GM12878 (cell line): ENCODE measurements at regions not wholly inside any gene's neighbourhood (a gene's known extent, or its start where the extent isn't known, plus 50 kb on each side); places are given as distances from the start of the nearest gene placed in this dataset.

ENCODE experiments used
- EZH2 ChIP-seq: IDR thresholded peaks from 2 replicates; pipeline ENCODE4 v1.6.1; 2012; ENCODE audit warnings: low read depth, mild to moderate bottlenecking, control low read depth, inconsistent platforms, low read length, borderline replicate concordance; ENCODE audit not compliant: control insufficient read depth
- NR2C1 ChIP-seq: fragments of 450-650 bp; IDR thresholded peaks from 2 replicates; pipeline ENCODE4 v1.6.1; 2017; ENCODE audit warnings: antibody characterized with exemption, mild to moderate bottlenecking, moderate library complexity
- SRF ChIP-seq, 2 experiments: IDR thresholded peaks; 2 replicates each; pipeline ENCODE4 v1.6.1; 2011; ENCODE audit warnings: low read depth in 2 of 2, low read length in 2 of 2, mild to moderate bottlenecking in 1 of 2, moderate library complexity in 1 of 2
- WRNIP1 ChIP-seq: IDR thresholded peaks from 2 replicates; pipeline ENCODE4 v1.6.1; 2011; ENCODE audit warnings: low read depth, low read length, improper control_type of control experiment, borderline replicate concordance
- YY1 ChIP-seq: IDR thresholded peaks from 2 replicates; pipeline ENCODE4 v1.6.1; 2011; ENCODE audit warnings: low read depth, mild to moderate bottlenecking, low read length
- ZBED1 ChIP-seq: IDR thresholded peaks from 2 replicates; pipeline ENCODE4 v1.6.1; 2016; ENCODE audit warnings: borderline replicate concordance
- TF ChIP-seq, protein P1 (sequence below): IDR thresholded peaks from 2 replicates; pipeline ENCODE4 v1.6.1; 2012; ENCODE audit warnings: mild to moderate bottlenecking, low read depth, low read length
- TF ChIP-seq, protein P2 (sequence below): IDR thresholded peaks from 2 replicates; pipeline ENCODE4 v1.6.1; 2011; ENCODE audit warnings: low read depth, low read length, improper control_type of control experiment, borderline replicate concordance

DNA sequence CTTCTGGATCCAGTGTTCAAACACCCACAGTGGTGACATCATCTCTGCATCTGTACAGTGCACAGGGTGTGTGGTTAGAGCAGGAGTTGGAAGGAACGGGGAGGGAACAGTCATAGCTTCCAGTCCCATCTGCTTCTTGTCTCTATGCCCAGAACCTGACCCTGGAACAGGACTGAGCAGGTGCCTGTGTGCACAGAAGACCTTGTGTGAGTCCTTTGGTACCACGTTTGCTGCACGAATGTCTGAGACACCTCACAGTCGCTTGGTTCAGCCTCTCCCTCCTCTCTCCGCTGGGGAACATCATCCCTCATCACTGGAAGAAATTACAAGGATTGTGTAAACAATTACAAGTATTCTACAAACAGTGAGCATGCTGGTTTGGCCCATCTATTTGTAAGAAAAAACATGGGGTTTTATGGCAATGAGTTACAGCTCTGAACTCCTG, 243.0 kb upstream of the KLF6 start:
- TF ChIP-seq EZH2 (no peak), ZBED1 (no peak), YY1 (no peak), NR2C1 (no peak), SRF (IDR thresholded peaks at IDR 0.05; ENCODE audit: low read depth in 2 of 2, low read length in 2 of 2) (no peak), WRNIP1 (no peak)
- TF ChIP-seq, protein P1, sequence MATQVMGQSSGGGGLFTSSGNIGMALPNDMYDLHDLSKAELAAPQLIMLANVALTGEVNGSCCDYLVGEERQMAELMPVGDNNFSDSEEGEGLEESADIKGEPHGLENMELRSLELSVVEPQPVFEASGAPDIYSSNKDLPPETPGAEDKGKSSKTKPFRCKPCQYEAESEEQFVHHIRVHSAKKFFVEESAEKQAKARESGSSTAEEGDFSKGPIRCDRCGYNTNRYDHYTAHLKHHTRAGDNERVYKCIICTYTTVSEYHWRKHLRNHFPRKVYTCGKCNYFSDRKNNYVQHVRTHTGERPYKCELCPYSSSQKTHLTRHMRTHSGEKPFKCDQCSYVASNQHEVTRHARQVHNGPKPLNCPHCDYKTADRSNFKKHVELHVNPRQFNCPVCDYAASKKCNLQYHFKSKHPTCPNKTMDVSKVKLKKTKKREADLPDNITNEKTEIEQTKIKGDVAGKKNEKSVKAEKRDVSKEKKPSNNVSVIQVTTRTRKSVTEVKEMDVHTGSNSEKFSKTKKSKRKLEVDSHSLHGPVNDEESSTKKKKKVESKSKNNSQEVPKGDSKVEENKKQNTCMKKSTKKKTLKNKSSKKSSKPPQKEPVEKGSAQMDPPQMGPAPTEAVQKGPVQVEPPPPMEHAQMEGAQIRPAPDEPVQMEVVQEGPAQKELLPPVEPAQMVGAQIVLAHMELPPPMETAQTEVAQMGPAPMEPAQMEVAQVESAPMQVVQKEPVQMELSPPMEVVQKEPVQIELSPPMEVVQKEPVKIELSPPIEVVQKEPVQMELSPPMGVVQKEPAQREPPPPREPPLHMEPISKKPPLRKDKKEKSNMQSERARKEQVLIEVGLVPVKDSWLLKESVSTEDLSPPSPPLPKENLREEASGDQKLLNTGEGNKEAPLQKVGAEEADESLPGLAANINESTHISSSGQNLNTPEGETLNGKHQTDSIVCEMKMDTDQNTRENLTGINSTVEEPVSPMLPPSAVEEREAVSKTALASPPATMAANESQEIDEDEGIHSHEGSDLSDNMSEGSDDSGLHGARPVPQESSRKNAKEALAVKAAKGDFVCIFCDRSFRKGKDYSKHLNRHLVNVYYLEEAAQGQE, result no peak
- TF ChIP-seq, protein P2, sequence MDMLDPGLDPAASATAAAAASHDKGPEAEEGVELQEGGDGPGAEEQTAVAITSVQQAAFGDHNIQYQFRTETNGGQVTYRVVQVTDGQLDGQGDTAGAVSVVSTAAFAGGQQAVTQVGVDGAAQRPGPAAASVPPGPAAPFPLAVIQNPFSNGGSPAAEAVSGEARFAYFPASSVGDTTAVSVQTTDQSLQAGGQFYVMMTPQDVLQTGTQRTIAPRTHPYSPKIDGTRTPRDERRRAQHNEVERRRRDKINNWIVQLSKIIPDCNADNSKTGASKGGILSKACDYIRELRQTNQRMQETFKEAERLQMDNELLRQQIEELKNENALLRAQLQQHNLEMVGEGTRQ, result no peak
